IgD-negative memory B cell (primary cell): ENCODE measurements at regions not wholly inside any gene's neighbourhood (a gene's known extent, or its start where the extent isn't known, plus 50 kb on each side); places are given as distances from the start of the nearest gene placed in this dataset.

Experiments used
- H3K27ac Mint-ChIP-seq, 3 donors: one replicate each; pipeline ENCODE4 v1.8.0; 2020 to 2022; ENCODE audit warnings: mild to moderate bottlenecking in 3 of 3, mixed read lengths in 3 of 3, moderate library complexity in 1 of 3
- H3K27me3 Mint-ChIP-seq: one replicate; pipeline ENCODE4 v1.8.0; 2021; ENCODE audit warnings: mixed read lengths
- H3K36me3 Mint-ChIP-seq: one replicate; pipeline ENCODE4 v1.8.0; 2020; ENCODE audit warnings: mild to moderate bottlenecking, mixed read lengths
- H3K4me1 Mint-ChIP-seq, 3 donors: one replicate each; pipeline ENCODE4 v1.8.0; 2020 to 2022; ENCODE audit warnings: mixed read lengths in 3 of 3, mild to moderate bottlenecking in 1 of 3
- H3K4me3 Mint-ChIP-seq, 4 donors: one replicate each; pipeline ENCODE4 v1.8.0; 2020 to 2022; ENCODE audit warnings: mild to moderate bottlenecking in 4 of 4, mixed read lengths in 4 of 4, moderate library complexity in 3 of 4
- H3K9me3 Mint-ChIP-seq, 3 donors: one replicate each; pipeline ENCODE4 v1.8.0; 2020 to 2021; ENCODE audit warnings: mixed read lengths in 3 of 3, mild to moderate bottlenecking in 1 of 3

- Mint-ChIP-seq H3K27ac (no peak overlapping the region), H3K27me3 (peaks cover 9% of the 10 kb centered on the region), H3K4me1 (no peaks in the 10 kb centered on the region), H3K36me3 (no peaks in the 10 kb centered on the region), H3K9me3 (no peaks in the 10 kb centered on the region), H3K4me3 (no peak overlapping the region)
Measured at GRCh38 chr2:59151805-59152204, 910.7 kb upstream of the FANCL start.

- H3K27me3 Mint-ChIP-seq = peaks cover 5% of the 10 kb centered on the region
- H3K36me3 Mint-ChIP-seq = no peaks in the 10 kb centered on the region
- no peaks in the 10 kb centered on the region for H3K9me3 Mint-ChIP-seq
- no peak overlapping the region for H3K27ac Mint-ChIP-seq
- H3K4me3 Mint-ChIP-seq = no peak overlapping the region
- H3K4me1 Mint-ChIP-seq = no peaks in the 10 kb centered on the region
Measured at GRCh38 chr2:59150217-59150849, 909.2 kb upstream of the FANCL start.

DNA sequence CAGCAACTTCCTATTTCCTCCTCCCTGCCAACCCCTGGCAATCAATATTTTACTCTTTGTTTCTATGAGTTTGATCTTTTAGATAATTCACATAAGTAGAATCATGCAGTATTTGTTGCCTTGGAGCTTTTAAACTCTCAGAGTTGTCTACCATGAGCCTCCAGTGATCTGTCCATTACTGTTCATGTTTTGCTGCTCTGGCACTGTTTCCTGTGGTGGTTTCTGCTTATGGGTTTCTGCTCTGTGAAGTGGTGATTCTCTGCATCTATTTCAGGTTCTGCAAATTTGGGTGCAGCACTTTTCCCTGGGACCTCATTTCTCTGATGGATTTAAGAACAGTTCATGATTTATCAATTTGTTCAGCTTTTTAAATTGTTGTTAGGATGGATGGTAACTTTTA, 908.1 kb upstream of the FANCL start:
- H3K9me3 Mint-ChIP-seq = no peaks in the 10 kb centered on the region

GRCh38 chr2:59112258-59112657, 871.1 kb upstream of the FANCL start:
- no peaks in the 10 kb centered on the region for H3K4me1 Mint-ChIP-seq
- H3K27me3 Mint-ChIP-seq = no peaks in the 10 kb centered on the region
- H3K9me3 Mint-ChIP-seq = no peaks in the 10 kb centered on the region
- no peak overlapping the region for H3K4me3 Mint-ChIP-seq
- no peaks in the 10 kb centered on the region for H3K36me3 Mint-ChIP-seq
- no peak overlapping the region for H3K27ac Mint-ChIP-seq

More for the DNA sequence above, 908.1 kb upstream of the FANCL start:
- Mint-ChIP-seq H3K27me3 (peaks cover 3% of the 10 kb centered on the region), H3K27ac (no peak overlapping the region), H3K4me3 (no peak overlapping the region), H3K4me1 (no peaks in the 10 kb centered on the region), H3K36me3 (no peaks in the 10 kb centered on the region)

DNA sequence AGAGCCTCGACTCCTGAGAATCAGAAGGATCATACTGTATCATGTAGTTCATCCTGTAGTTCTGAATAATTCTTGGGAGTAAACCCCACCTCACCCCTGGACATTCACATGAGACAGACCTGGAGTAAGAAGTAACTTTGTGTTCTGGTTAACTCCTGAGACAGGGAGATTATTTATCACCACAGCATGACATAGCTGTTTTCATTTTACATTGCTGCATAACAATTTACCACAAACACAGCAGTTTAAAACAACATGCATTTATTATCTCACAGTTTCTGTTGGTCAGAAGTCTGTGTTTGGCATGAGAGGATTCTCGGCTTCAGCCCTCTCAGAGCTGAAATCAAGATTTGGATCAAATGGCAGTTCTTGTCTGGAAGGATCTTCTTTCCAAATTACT, 855.8 kb upstream of the FANCL start:
- H3K4me3 Mint-ChIP-seq = no peak overlapping the region
- H3K9me3 Mint-ChIP-seq = peaks cover 7 to 18% (median 15%) of the 10 kb centered on the region in 3 donors
- no peak overlapping the region for H3K27ac Mint-ChIP-seq
- peaks cover 2% of the 10 kb centered on the region for H3K36me3 Mint-ChIP-seq
- H3K27me3 Mint-ChIP-seq = peaks cover 2% of the 10 kb centered on the region
- no peaks in the 10 kb centered on the region for H3K4me1 Mint-ChIP-seq

DNA sequence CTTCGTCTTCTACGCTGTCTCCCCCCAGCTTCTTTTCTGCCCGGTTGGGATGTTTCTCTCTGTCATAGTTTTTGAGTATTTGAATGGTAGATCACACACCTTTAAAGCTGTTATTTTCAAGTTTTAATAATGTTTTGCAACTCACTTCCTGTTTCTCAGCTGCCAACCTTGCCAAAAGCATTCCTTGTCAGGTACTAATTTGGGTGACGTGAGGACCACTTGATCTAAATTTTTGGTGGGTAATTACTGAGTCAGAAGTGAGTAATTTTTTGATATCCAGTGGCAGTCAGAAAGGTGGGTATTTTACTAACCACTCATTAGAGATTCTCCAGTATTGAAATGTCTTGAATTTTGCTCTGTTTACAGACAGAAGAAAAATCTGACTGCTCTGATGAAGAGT, 852.4 kb upstream of the FANCL start:
- Mint-ChIP-seq H3K27ac (no peak overlapping the region), H3K4me3 (peak overlapping the region in 1 of 4 donors; percentile 4), H3K4me1 (no peaks in the 10 kb centered on the region), H3K36me3 (peaks cover 2% of the 10 kb centered on the region), H3K9me3 (peaks cover 2 to 10% (median 7%) of the 10 kb centered on the region in 3 donors), H3K27me3 (peaks cover 5% of the 10 kb centered on the region)

- Mint-ChIP-seq H3K27ac (no peak overlapping the region), H3K9me3 (no peaks in the 10 kb centered on the region), H3K4me1 (peaks cover 0 to 2% (median 0%) of the 10 kb centered on the region in 3 donors), H3K36me3 (no peaks in the 10 kb centered on the region), H3K27me3 (no peaks in the 10 kb centered on the region), H3K4me3 (no peak overlapping the region)
Measured at GRCh38 chr2:59084326-59084725, 843.2 kb upstream of the FANCL start.

DNA sequence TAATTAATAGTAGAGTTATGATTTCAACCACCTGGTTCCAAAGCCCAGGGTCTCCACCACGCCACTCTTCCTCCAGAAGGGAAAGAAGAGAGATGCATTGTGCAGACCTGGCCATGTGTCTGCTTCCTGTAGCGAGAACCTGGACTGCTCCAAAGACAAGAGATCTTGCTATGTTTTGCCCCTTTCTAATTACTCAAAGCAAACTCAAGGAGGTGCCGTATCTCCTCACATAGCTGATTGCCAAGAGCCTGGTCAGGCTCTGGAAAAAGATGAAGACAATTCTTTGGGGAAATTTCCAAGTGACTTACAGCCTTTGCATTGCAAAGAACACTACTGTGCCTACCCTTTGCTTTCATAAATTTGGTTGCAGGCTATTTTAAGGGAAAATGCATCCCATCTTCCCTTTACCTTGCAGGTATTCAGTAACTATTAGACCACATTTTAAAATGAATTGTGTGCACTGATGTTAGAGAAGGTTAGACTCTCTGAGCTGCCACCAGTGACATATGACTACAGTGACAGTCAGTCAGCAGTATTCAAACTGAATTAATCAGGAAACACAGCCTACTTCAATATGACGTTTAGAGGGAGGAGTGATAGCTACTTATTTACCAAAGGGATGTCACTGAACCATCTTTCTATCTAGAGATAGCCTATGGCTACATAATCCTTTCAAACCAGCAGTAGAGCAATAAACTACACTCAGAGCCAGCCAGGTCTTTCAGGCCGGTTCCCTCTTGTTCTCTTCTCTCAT, 842.1 kb upstream of the FANCL start:
- peaks cover 0 to 2% (median 0%) of the 10 kb centered on the region in 3 donors for H3K4me1 Mint-ChIP-seq
- no peaks in the 10 kb centered on the region for H3K36me3 Mint-ChIP-seq
- no peak overlapping the region for H3K4me3 Mint-ChIP-seq
- no peak overlapping the region for H3K27ac Mint-ChIP-seq
- H3K27me3 Mint-ChIP-seq = no peaks in the 10 kb centered on the region
- H3K9me3 Mint-ChIP-seq = no peaks in the 10 kb centered on the region

DNA sequence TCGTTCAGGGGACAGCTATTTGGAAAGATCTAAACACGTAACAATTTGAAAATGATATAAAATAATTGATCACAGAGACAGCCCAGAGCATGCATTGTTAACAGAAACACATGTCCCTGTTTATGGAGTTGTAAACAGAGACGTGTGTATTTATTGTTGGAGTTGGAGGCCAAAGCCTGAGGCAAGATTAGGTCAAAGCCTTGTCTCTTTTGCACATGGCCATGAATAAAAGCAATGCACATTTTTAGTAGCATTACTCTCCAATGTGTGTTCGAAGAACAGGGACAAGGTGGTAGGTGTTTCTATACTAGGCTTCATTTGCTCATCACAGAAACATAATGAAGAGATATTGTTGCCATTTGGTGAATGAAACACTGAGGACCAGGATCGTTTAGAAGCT, 841.5 kb upstream of the FANCL start:
- H3K36me3 Mint-ChIP-seq = no peaks in the 10 kb centered on the region
- no peaks in the 10 kb centered on the region for H3K9me3 Mint-ChIP-seq
- peaks cover 0 to 2% (median 0%) of the 10 kb centered on the region in 3 donors for H3K4me1 Mint-ChIP-seq
- H3K27me3 Mint-ChIP-seq = no peaks in the 10 kb centered on the region
- no peak overlapping the region for H3K27ac Mint-ChIP-seq
- no peak overlapping the region for H3K4me3 Mint-ChIP-seq

GRCh38 chr2:59080451-59081181, 839.5 kb upstream of the FANCL start:
- Mint-ChIP-seq H3K36me3 (no peaks in the 10 kb centered on the region), H3K27ac (no peak overlapping the region), H3K4me3 (no peak overlapping the region), H3K4me1 (peaks cover 0 to 2% (median 0%) of the 10 kb centered on the region in 3 donors), H3K27me3 (no peaks in the 10 kb centered on the region), H3K9me3 (no peaks in the 10 kb centered on the region)

DNA sequence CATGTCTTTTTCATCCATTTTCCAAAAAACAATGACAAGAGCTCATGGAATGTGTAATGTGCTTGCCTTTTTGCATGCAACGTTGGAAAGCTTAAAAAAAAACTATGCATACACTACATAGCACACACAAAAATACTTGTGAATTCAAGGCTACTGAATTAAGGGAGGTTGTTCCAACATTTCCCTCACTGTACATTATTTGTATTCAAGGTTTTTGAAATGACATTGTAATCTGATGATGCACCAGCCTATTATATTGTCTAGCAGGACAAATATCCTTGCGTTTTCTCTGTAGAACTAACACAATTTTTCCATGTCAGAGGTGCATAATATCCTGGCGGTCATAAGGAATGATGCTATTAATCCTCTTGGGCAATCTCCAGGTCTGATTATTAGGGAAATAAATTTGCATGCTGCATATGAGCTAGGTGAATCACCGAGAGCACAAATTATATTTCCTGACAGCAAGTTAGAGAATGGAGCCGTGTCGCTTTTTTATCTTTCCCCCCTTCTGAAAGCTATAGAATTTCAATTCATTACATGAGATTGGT, 836.9 kb upstream of the FANCL start:
- no peaks in the 10 kb centered on the region for H3K27me3 Mint-ChIP-seq
- H3K4me3 Mint-ChIP-seq = no peak overlapping the region
- no peaks in the 10 kb centered on the region for H3K36me3 Mint-ChIP-seq
- H3K4me1 Mint-ChIP-seq = no peaks in the 10 kb centered on the region
- no peak overlapping the region for H3K27ac Mint-ChIP-seq
- H3K9me3 Mint-ChIP-seq = no peaks in the 10 kb centered on the region

DNA sequence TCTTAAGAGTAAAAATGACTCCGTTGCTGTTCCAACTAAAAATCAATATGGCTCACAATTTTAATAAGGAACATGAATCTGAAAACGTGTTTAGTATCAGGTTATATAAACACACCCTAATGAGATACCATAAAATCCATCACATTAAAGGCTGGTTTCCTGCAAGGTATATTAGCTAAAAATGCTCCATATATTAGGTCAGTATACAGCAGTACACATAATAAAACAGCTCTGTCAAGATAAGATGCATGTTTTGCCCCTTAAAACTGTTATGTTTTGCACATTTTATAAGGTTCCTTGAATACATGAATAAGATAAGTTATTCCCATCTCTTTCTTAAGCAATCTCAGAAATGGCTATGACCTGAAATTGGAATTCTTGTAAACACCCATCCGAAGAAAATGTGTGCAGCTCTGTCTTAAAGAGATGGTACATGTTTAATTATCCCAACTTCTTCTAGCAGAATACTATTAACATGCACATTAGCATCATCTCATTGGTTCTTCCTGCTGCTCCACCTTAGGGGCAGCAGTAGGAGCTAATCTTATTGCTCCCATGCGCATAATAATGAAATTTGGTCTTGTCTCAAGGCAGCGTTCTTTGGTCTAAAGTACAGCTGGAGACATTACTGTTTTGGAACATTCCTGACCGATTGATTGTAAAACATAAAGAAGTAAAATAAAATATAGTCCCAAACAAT, 836.1 kb upstream of the FANCL start:
- H3K36me3 Mint-ChIP-seq = no peaks in the 10 kb centered on the region
- no peaks in the 10 kb centered on the region for H3K27me3 Mint-ChIP-seq
- no peak overlapping the region for H3K27ac Mint-ChIP-seq
- no peak overlapping the region for H3K4me3 Mint-ChIP-seq
- no peaks in the 10 kb centered on the region for H3K4me1 Mint-ChIP-seq
- no peaks in the 10 kb centered on the region for H3K9me3 Mint-ChIP-seq

DNA sequence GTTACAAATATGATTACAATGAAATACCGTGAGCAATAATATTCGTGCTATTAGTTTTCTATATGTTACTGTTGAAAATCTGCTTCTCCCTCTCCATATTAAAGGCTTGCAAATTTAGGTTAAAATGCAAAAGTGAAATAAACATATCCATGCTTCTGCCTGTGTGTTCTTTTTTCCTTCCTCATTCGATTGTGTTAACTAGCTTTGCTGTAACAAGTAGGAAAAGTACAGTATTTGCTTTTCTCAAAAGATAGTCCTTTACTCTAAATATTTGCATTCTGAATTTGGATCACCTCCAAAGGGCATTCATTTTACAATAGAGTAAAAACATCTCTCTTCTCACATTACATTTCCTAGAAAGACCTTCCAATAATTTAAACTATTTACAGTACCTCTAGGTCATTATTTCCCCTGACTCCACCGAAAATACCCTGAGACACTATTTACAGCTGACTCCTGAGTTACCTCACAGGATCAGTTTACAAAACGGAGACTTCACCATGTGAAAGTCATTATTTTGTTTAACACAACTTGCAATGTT, 835.0 kb upstream of the FANCL start:
- H3K27ac Mint-ChIP-seq = no peak overlapping the region
- no peaks in the 10 kb centered on the region for H3K27me3 Mint-ChIP-seq
- H3K4me1 Mint-ChIP-seq = no peaks in the 10 kb centered on the region
- H3K4me3 Mint-ChIP-seq = no peak overlapping the region
- no peaks in the 10 kb centered on the region for H3K36me3 Mint-ChIP-seq
- H3K9me3 Mint-ChIP-seq = peaks cover 0 to 4% (median 0%) of the 10 kb centered on the region in 3 donors

GRCh38 chr2:59074071-59074470, 832.9 kb upstream of the FANCL start:
- H3K4me1 Mint-ChIP-seq = no peaks in the 10 kb centered on the region
- no peak overlapping the region for H3K27ac Mint-ChIP-seq
- no peak overlapping the region for H3K4me3 Mint-ChIP-seq
- H3K27me3 Mint-ChIP-seq = no peaks in the 10 kb centered on the region
- peaks cover 0 to 8% (median 0%) of the 10 kb centered on the region in 3 donors for H3K9me3 Mint-ChIP-seq
- no peaks in the 10 kb centered on the region for H3K36me3 Mint-ChIP-seq
